Epithelial cell of esophagus (primary cell): ENCODE measurements at regions not wholly inside any gene's neighbourhood (a gene's known extent, or its start where the extent isn't known, plus 50 kb on each side); places are given as distances from the start of the nearest gene placed in this dataset.
A peak's percentile ranks its signal among the peaks of the same experiment; 100 is the strongest.
"Not testable (repeated sequence)": the region's sequence is repeated elsewhere in the genome, so short reads cannot be mapped to it uniquely, and the experiment has no call there.

Experiments used
- DNase-seq: peaks from one replicate; pipeline ENCODE4 v3.0.0; 2010; ENCODE audit warnings: low read depth
- H3K4me3 ChIP-seq: 2 replicates; pipeline ENCODE4 v1.5.1; 2011; ENCODE audit warnings: mild to moderate bottlenecking, low read length, control low read depth
- TF ChIP-seq, protein P1 (sequence below): IDR thresholded peaks from 2 replicates; pipeline ENCODE4 v1.5.1; 2011; ENCODE audit warnings: low read depth, mild to moderate bottlenecking, low read length, control low read depth, inconsistent platforms; ENCODE audit not compliant: insufficient read depth; ENCODE audit errors: missing control alignments

DNA sequence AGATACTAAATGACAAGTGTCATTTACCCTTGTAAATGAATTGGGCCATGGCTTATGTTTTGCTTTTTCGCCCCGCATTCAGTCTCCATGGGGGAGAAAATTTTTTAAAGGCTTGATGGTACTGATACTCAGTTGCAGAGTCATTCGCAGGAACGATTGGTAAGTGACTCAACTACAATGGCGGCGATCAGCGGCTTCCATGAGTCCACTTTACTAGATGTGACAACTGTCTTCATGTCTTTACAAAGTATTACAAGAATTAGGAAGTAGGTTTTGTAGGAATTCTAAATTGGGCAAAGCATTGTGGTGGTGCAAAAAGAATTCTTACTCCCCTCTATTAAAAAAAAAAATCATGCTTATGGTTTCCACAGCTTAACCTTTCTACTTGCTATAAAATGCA lies 108.8 kb upstream of the ZEB1 start:
- DNase-seq = no peak
- H3K4me3 ChIP-seq = no peak overlapping the region
- TF ChIP-seq, protein P1, sequence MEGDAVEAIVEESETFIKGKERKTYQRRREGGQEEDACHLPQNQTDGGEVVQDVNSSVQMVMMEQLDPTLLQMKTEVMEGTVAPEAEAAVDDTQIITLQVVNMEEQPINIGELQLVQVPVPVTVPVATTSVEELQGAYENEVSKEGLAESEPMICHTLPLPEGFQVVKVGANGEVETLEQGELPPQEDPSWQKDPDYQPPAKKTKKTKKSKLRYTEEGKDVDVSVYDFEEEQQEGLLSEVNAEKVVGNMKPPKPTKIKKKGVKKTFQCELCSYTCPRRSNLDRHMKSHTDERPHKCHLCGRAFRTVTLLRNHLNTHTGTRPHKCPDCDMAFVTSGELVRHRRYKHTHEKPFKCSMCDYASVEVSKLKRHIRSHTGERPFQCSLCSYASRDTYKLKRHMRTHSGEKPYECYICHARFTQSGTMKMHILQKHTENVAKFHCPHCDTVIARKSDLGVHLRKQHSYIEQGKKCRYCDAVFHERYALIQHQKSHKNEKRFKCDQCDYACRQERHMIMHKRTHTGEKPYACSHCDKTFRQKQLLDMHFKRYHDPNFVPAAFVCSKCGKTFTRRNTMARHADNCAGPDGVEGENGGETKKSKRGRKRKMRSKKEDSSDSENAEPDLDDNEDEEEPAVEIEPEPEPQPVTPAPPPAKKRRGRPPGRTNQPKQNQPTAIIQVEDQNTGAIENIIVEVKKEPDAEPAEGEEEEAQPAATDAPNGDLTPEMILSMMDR = no peak

DNA sequence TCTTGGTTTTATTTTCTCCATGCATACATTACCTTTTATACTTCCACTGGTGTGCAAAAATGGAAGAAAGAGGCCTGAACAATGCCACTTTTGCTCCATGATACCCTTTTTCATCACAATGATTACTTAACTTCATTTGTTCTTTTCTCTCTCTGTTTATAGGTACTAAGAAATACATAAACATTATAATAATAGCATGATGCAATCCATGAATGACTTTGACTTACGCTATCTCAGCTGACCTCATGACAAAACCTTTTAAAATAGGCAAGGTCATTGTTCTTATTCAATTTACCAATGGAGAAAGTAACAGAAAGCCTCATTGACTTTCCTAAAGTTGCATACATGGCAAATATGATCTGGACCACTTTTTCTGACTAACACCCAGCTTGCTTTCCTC lies 105.1 kb upstream of the ZEB1 start:
- TF ChIP-seq, protein P1 = no peak
- no peak for DNase-seq
- no peak overlapping the region for H3K4me3 ChIP-seq

DNA sequence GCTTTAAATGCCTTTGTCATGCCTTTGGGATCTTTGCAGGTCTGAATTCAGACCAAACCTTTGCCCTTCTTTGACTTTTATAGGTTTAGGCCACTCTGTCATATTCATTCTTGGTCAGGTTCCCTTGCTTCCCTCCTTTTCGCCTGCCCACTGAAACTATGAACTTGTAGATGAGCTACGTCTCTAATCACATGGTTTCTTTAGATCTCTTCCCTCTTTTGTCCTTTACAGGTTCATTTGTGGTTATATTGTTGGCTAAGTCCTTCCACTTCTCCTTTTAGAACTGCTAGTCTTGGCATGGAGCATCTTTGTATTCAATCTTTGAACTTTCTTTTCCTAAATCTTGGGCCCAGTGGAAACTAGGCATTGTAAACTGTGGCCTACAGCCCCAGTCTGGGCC lies 104.0 kb upstream of the ZEB1 start:
- DNase-seq = no peak
- no peak overlapping the region for H3K4me3 ChIP-seq
- TF ChIP-seq, protein P1 = no peak

DNA sequence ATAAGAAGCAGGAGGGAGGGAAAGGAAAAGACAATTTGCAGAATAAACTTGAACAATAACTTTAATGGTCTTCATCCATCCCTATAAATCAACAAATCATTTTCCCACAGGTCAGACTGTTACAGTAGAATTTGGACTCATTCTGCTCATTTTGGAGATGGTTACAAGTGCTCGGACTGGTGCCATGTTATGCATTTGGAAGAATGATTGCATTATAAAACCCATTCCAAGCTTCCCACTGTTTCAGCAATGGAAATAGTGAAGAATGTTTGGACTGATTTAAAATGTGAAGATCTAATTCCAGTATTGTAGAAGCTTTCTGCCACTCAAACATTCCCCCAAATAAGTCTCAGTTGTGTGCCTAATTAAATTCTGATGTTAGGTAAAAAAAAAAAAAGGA lies 99.7 kb upstream of the ZEB1 start:
- TF ChIP-seq, protein P1 = no peak
- no peak overlapping the region for H3K4me3 ChIP-seq
- DNase-seq = no peak

DNA sequence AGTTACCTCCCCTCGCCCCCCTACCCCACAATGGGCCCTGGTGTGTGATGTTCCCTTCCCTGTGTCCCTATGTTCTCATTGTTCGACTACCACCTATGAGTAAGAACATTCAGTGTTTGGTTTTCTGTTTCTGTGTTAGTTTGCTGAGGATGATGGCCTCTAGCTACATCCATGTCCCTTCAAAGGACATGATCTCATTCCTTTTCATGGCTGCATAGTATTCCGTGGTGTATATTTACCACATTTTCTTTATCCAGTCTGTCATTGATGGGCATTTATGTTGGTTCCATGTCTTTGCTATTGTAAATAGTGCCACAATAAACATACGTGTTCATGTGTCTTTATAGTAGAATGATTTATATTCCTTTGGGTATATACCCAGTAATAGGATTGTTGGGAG lies 90.2 kb upstream of the ZEB1 start:
- H3K4me3 ChIP-seq, DNase-seq: not testable (repeated sequence)

DNA sequence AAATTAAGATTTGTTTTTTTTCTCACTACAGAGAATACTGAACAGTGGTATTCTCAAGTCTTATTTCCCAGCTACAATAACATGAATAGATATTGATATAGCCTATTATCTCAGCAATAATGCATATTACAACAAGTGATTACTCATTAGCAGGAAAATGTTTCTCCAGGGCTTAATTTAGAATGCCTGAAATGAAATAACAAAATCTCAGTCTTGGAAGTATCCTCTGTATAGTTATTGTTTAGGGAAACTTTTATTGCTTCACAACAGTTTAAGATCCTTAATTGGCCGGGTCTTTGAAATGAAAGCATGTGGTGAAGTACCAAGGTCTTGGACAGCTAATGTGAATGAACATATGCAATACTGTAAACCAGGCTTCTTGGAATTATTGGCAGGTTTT lies 79.1 kb upstream of the ZEB1 start:
- DNase-seq = no peak
- TF ChIP-seq, protein P1 = no peak
- H3K4me3 ChIP-seq = no peak overlapping the region

DNA sequence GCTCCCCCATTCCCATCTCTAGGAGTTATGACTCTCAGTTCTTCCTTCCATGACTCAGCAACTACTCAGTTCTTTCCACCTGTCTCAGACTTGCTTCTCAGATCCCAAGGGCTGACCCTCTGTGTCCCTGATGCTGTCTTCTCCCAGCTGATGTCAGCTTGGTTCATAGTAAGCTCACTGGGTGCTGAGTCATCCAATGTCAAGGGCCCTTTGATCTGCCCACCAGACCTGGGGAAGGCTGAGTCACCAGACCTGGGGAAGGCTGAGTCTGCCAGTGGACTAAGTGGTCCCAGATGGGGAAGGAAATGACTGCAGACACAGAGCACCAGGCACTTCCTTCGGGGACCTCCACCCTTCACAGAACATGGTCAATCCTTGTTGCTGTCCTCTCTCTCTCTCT lies 76.1 kb upstream of the ZEB1 start:
- peak; percentile 56 for DNase-seq
- no peak overlapping the region for H3K4me3 ChIP-seq
- TF ChIP-seq, protein P1 = no peak

DNA sequence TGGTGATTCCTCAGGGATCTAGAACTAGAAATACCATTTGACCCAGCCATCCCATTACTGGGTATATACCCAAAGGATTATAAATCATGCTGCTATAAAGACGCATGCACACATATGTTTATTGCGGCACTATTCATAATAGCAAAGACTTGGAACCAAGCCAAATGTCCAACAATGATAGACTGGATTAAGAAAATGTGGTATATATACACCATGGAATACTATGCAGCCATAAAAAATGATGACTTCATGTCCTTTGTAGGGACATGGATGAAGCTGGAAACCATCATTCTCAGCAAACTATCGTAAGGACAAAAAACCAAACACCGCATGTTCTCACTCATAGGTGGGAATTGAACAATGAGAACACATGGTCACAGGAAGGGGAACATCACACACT lies 67.9 kb upstream of the ZEB1 start:
- not testable (repeated sequence) for H3K4me3 ChIP-seq, DNase-seq
